ENCODE measurements at regions not wholly inside any gene's neighbourhood (a gene's known extent, or its start where the extent isn't known, plus 50 kb on each side); places are given as distances from the start of the nearest gene placed in this dataset.

GRCh38 chr2:118618279-118618678, 229.2 kb downstream of the EN1 start:
- BruUV-seq (replicated peaks), result no TSS peak
- Histone ChIP-seq H3K79me2 (ENCODE audit: control insufficient read depth, insufficient read depth, low read length) (no peaks in the 10 kb centered on the region), H3K4me3 (no peak overlapping the region), H3K4me2 (ENCODE audit: control insufficient read depth, insufficient read depth) (no peak overlapping the region), H3K9ac (ENCODE audit: control insufficient read depth, insufficient read depth, low read length) (no peak overlapping the region), H3K27ac (ENCODE audit: control insufficient read depth, insufficient read depth) (no peak overlapping the region), H3K9me3 (replicated peaks; ENCODE audit: control insufficient read depth, insufficient read depth, low read length) (no peaks in the 10 kb centered on the region), H2AFZ (ENCODE audit: control insufficient read depth, low read depth, low read length) (no peak overlapping the region), H4K20me1 (ENCODE audit: control insufficient read depth, insufficient read depth) (no peaks in the 10 kb centered on the region), H3K4me1 (ENCODE audit: control insufficient read depth, insufficient read depth, low read length) (no peaks in the 10 kb centered on the region), H3K36me3 (ENCODE audit: control insufficient read depth in 2 of 2, insufficient read depth in 2 of 2, low read length in 1 of 2) (no peaks in the 10 kb centered on the region), H3K27me3 (replicated peaks in 1 of 2; ENCODE audit: control insufficient read depth in 2 of 2, insufficient read depth in 2 of 2, low read length in 1 of 2) (peaks cover 0 to 2% of the 10 kb centered on the region in 2 experiments; a peak in 2 of 4 replicates)
- RAD21 ChIA-PET (ENCODE audit: unreplicated experiment), result no interaction called here
- DNase-seq (ENCODE audit: low read depth, low spot score) (no peak), FAIRE-seq (no peak), ATAC-seq (no peak)
- intact Hi-C loops (cut with micrococcal nuclease; ENCODE audit: unreplicated experiment) (no loop called here), in situ Hi-C loops (cut with MboI) (no loop called here)
- CTCF ChIA-PET, result interaction anchor here (0.6 kb wide), 1 partner anchor 182 kb away, joined by 3 read pairs; no protein-coding TSS in a partner anchor
- POLR2A ChIA-PET, result no interaction called here
- 42% methylated on average over 13 of the region's 13 CpGs for WGBS (ENCODE audit: insufficient coverage, insufficient replicate concordance, low lambda C conversion rate, missing lambda C conversion rate)
- SMC1A ChIA-PET (ENCODE audit: uncharacterized antibody, unreplicated experiment), result interaction anchor here (0.9 kb wide), 1 partner anchor 11 kb away, joined by 3 read pairs; no protein-coding TSS in a partner anchor
- no peak for TF ChIP-seq TCF3 (IDR thresholded peaks at IDR 0.05; ENCODE audit: borderline replicate concordance, insufficient read depth, low read depth, low read length)
- TF ChIP-seq ZBED1 (IDR thresholded peaks at IDR 0.05; ENCODE audit: borderline replicate concordance), result no peak
- TF ChIP-seq JUND (IDR thresholded peaks at IDR 0.05; ENCODE audit: low read depth, low read length), result no peak
- no peak for TF ChIP-seq EP300 (IDR thresholded peaks at IDR 0.05; ENCODE audit: borderline replicate concordance in 1 of 2, control insufficient read depth in 1 of 2, low read depth in 2 of 2, low read length in 2 of 2)
- no peak for TF ChIP-seq MXI1 (IDR thresholded peaks at IDR 0.05; ENCODE audit: low read depth, low read length)
- TF ChIP-seq HDGF (IDR thresholded peaks at IDR 0.05), result no peak
- no peak for TF ChIP-seq HSF1 (IDR thresholded peaks at IDR 0.05; ENCODE audit: low read depth, low read length)
- TF ChIP-seq ZBTB40 (IDR thresholded peaks at IDR 0.05; ENCODE audit: borderline replicate concordance), result no peak
- TF ChIP-seq NR2C2 (IDR thresholded peaks at IDR 0.05; ENCODE audit: borderline replicate concordance, control insufficient read depth, insufficient read length, low read depth), result no peak
- TF ChIP-seq PBX3 (IDR thresholded peaks at IDR 0.05; ENCODE audit: insufficient replicate concordance, low read depth, low read length), result no peak

Measured in GM12878 (cell line).